ENCODE measurements at regions not wholly inside any gene's neighbourhood (a gene's known extent, or its start where the extent isn't known, plus 50 kb on each side); places are given as distances from the start of the nearest gene placed in this dataset.

DNA sequence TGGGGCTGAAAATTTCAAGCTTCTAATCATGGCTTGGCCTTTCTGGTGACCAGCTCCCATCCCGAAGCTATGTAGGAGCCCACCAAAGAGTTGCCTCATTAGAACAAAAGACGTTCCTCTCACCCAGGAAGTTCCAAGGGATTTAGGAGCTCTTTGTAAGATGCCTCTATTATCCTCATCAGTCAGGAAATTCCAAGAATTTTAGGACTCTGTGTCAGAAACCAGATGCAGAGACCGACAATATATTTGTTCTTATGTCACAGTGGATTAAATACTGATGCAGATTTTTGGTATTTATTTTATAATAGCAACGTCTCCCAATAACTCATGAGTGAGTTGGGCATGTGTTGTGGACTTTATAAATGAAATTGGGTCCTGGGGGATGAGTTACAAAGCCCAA is 91.8 kb upstream of the SKOR2 start:
- TF ChIP-seq ESRRG (CRISPR knock-in tag; IDR thresholded peaks at IDR 0.05) (no peak), SNAI2 (CRISPR knock-in tag; IDR thresholded peaks at IDR 0.05) (no peak), OSR1 (CRISPR knock-in tag; IDR thresholded peaks at IDR 0.05) (no peak), ISL1 (CRISPR knock-in tag; IDR thresholded peaks at IDR 0.05) (no peak), GLIS3 (CRISPR knock-in tag; IDR thresholded peaks at IDR 0.05) (no peak), CSDC2 (CRISPR knock-in tag; IDR thresholded peaks at IDR 0.05) (no peak), TOX (CRISPR knock-in tag; IDR thresholded peaks at IDR 0.05; ENCODE audit: borderline replicate concordance) (no peak), ARNTL (CRISPR knock-in tag; IDR thresholded peaks at IDR 0.05; ENCODE audit: borderline replicate concordance, low read depth) (no peak)
- TF ChIP-seq, protein P1, sequence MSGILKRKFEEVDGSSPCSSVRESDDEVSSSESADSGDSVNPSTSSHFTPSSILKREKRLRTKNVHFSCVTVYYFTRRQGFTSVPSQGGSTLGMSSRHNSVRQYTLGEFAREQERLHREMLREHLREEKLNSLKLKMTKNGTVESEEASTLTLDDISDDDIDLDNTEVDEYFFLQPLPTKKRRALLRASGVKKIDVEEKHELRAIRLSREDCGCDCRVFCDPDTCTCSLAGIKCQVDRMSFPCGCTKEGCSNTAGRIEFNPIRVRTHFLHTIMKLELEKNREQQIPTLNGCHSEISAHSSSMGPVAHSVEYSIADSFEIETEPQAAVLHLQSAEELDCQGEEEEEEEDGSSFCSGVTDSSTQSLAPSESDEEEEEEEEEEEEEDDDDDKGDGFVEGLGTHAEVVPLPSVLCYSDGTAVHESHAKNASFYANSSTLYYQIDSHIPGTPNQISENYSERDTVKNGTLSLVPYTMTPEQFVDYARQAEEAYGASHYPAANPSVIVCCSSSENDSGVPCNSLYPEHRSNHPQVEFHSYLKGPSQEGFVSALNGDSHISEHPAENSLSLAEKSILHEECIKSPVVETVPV (CRISPR knock-in tag; IDR thresholded peaks at IDR 0.05) = no peak
- TF ChIP-seq, protein P2, sequence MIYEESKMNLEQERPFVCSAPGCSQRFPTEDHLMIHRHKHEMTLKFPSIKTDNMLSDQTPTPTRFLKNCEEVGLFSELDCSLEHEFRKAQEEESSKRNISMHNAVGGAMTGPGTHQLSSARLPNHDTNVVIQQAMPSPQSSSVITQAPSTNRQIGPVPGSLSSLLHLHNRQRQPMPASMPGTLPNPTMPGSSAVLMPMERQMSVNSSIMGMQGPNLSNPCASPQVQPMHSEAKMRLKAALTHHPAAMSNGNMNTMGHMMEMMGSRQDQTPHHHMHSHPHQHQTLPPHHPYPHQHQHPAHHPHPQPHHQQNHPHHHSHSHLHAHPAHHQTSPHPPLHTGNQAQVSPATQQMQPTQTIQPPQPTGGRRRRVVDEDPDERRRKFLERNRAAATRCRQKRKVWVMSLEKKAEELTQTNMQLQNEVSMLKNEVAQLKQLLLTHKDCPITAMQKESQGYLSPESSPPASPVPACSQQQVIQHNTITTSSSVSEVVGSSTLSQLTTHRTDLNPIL (CRISPR knock-in tag; IDR thresholded peaks at IDR 0.05; ENCODE audit: low read depth) = no peak
- ATAC-seq = no peak

DNA sequence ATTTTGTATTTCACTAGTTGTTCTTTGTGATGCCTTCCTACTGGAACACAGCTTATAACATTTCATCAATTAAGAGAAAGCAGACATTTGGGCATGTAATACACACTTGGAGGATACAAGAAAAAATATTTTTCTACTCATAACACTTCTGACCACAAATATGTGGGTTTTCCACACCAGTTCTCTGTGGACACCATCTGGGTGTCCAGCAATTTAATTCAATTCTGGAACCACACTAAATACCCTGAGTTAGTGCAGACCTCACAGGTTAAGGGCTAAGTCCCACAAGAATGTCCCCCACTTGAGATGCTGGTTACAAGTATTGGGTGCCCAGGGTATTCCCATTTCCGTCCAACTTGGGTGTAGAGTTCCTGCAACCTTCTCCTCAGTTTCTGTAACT is 91.1 kb upstream of the SKOR2 start:
- ATAC-seq = no peak
- TF ChIP-seq TOX (CRISPR knock-in tag; IDR thresholded peaks at IDR 0.05; ENCODE audit: borderline replicate concordance) (no peak), ISL1 (CRISPR knock-in tag; IDR thresholded peaks at IDR 0.05) (no peak), ZNF8 (CRISPR knock-in tag; IDR thresholded peaks at IDR 0.05) (no peak), ZFP30 (CRISPR knock-in tag; IDR thresholded peaks at IDR 0.05) (no peak), ZFP3 (CRISPR knock-in tag; IDR thresholded peaks at IDR 0.05) (no peak), TCF4 (CRISPR knock-in tag; IDR thresholded peaks at IDR 0.05; ENCODE audit: borderline replicate concordance) (no peak), PPARA (CRISPR knock-in tag; IDR thresholded peaks at IDR 0.05; ENCODE audit: borderline replicate concordance) (no peak), ZC3H10 (CRISPR knock-in tag; IDR thresholded peaks at IDR 0.05) (no peak), ESRRG (CRISPR knock-in tag; IDR thresholded peaks at IDR 0.05) (no peak), SNAI2 (CRISPR knock-in tag; IDR thresholded peaks at IDR 0.05) (no peak), ARNTL (CRISPR knock-in tag; IDR thresholded peaks at IDR 0.05; ENCODE audit: borderline replicate concordance, low read depth) (no peak), ZNF70 (CRISPR knock-in tag; IDR thresholded peaks at IDR 0.05) (no peak), ZNF565 (CRISPR knock-in tag; conservative IDR thresholded peaks at IDR 0.05; ENCODE audit: low read depth) (no peak), BACH2 (CRISPR knock-in tag; IDR thresholded peaks at IDR 0.05; ENCODE audit: borderline replicate concordance) (no peak)
- TF ChIP-seq, protein P3, sequence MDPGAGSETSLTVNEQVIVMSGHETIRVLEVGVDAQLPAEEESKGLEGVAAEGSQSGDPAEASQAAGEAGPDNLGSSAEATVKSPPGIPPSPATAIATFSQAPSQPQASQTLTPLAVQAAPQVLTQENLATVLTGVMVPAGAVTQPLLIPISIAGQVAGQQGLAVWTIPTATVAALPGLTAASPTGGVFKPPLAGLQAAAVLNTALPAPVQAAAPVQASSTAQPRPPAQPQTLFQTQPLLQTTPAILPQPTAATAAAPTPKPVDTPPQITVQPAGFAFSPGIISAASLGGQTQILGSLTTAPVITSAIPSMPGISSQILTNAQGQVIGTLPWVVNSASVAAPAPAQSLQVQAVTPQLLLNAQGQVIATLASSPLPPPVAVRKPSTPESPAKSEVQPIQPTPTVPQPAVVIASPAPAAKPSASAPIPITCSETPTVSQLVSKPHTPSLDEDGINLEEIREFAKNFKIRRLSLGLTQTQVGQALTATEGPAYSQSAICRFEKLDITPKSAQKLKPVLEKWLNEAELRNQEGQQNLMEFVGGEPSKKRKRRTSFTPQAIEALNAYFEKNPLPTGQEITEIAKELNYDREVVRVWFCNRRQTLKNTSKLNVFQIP (CRISPR knock-in tag; IDR thresholded peaks at IDR 0.05; ENCODE audit: borderline replicate concordance, low read depth) = no peak
- TF ChIP-seq, protein P1 (CRISPR knock-in tag; IDR thresholded peaks at IDR 0.05) = no peak
- TF ChIP-seq, protein P2 (CRISPR knock-in tag; IDR thresholded peaks at IDR 0.05; ENCODE audit: low read depth) = no peak
- TF ChIP-seq, protein P4, sequence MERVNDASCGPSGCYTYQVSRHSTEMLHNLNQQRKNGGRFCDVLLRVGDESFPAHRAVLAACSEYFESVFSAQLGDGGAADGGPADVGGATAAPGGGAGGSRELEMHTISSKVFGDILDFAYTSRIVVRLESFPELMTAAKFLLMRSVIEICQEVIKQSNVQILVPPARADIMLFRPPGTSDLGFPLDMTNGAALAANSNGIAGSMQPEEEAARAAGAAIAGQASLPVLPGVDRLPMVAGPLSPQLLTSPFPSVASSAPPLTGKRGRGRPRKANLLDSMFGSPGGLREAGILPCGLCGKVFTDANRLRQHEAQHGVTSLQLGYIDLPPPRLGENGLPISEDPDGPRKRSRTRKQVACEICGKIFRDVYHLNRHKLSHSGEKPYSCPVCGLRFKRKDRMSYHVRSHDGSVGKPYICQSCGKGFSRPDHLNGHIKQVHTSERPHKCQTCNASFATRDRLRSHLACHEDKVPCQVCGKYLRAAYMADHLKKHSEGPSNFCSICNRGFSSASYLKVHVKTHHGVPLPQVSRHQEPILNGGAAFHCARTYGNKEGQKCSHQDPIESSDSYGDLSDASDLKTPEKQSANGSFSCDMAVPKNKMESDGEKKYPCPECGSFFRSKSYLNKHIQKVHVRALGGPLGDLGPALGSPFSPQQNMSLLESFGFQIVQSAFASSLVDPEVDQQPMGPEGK (CRISPR knock-in tag; IDR thresholded peaks at IDR 0.05; ENCODE audit: borderline replicate concordance) = no peak

DNA sequence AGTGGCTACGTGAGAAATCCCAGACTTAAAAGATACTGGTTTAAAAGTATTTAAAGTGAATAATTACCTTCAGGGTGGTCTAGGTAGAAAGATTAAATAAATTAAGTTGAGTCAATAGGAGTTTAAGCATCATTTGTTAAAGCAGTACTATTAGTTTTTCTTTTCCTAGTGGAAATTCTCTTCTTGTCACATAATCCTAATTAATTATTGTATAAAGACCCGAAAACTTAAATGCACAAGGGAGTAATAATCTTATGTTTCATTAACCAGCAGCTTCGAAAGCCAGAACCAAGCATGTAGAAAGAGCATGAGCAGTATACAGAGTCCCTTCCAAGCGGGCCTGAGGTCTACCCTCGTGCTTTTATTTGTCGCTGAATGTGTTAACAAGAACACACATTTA is 90.2 kb upstream of the SKOR2 start:
- ATAC-seq = no peak
- no peak for TF ChIP-seq BACH2 (CRISPR knock-in tag; IDR thresholded peaks at IDR 0.05; ENCODE audit: borderline replicate concordance)
- TF ChIP-seq SNAI2 (CRISPR knock-in tag; IDR thresholded peaks at IDR 0.05) = no peak
- TF ChIP-seq OSR1 (CRISPR knock-in tag; IDR thresholded peaks at IDR 0.05) = no peak
- TF ChIP-seq, protein P1 (CRISPR knock-in tag; IDR thresholded peaks at IDR 0.05) = no peak
- TF ChIP-seq ZNF565 (CRISPR knock-in tag; conservative IDR thresholded peaks at IDR 0.05; ENCODE audit: low read depth) = no peak
- TF ChIP-seq ZNF8 (CRISPR knock-in tag; IDR thresholded peaks at IDR 0.05) = no peak
- no peak for TF ChIP-seq RARB (CRISPR knock-in tag; IDR thresholded peaks at IDR 0.05)
- TF ChIP-seq TCF4 (CRISPR knock-in tag; IDR thresholded peaks at IDR 0.05; ENCODE audit: borderline replicate concordance) = no peak
- no peak for TF ChIP-seq ZNF70 (CRISPR knock-in tag; IDR thresholded peaks at IDR 0.05)
- no peak for TF ChIP-seq ZFP3 (CRISPR knock-in tag; IDR thresholded peaks at IDR 0.05)
- no peak for TF ChIP-seq GLIS3 (CRISPR knock-in tag; IDR thresholded peaks at IDR 0.05)
- TF ChIP-seq ZFP30 (CRISPR knock-in tag; IDR thresholded peaks at IDR 0.05) = no peak
- TF ChIP-seq ZC3H10 (CRISPR knock-in tag; IDR thresholded peaks at IDR 0.05) = no peak
- no peak for TF ChIP-seq TOX (CRISPR knock-in tag; IDR thresholded peaks at IDR 0.05; ENCODE audit: borderline replicate concordance)
